ENCODE measurements at regions not wholly inside any gene's neighbourhood (a gene's known extent, or its start where the extent isn't known, plus 50 kb on each side); places are given as distances from the start of the nearest gene placed in this dataset.

DNA sequence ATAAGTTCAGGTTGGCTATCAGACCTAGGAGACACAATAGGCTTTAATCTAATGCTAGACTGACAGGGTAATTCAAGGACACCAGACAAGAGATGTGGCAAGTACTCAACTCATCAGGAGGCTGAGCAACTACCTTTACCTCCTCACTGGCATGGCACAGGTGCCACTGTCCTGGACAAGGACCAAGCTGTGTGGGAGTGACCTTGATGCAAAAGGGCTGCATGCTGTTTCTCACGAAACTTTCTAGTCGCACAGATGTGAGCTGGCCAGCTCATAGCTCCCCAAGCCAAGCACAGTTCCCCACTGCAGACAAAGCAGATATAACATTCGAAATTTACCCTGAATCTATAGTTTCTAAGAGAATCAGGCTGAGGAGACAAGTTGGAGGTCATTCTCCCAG is 207.6 kb upstream of the GHITM start:
- CTCF ChIA-PET = no interaction called here
- no peaks in the 10 kb centered on the region for H3K9me2 ChIP-seq (replicated peaks; ENCODE audit: low read length)
- H2AFZ ChIP-seq (ENCODE audit: low read length) = no peak overlapping the region
- H3K4me3 ChIP-seq (ENCODE audit: low read length) = no peak overlapping the region
- no peaks in the 10 kb centered on the region for H3K9me3 ChIP-seq (ENCODE audit: low read length)
- DNase-seq = no peak
- no TSS peak for BruUV-seq (replicated peaks)
- H3K36me3 ChIP-seq (ENCODE audit: low read depth, low read length) = no peaks in the 10 kb centered on the region
- H3K9ac ChIP-seq (ENCODE audit: low read length) = no peak overlapping the region
- H3K79me2 ChIP-seq (ENCODE audit: low read length) = no peaks in the 10 kb centered on the region
- no peaks in the 10 kb centered on the region for H3K27me3 ChIP-seq (ENCODE audit: low read length)
- intact Hi-C loops (cut with micrococcal nuclease) = no loop called here
- ATAC-seq = no peak
- no peak overlapping the region for H3K27ac ChIP-seq (ENCODE audit: low read length)
- no peaks in the 10 kb centered on the region for H4K20me1 ChIP-seq (ENCODE audit: low read length)
- POLR2A ChIA-PET (ENCODE audit: unreplicated experiment) = no interaction called here
- TF ChIP-seq EZH2phosphoT487 (IDR thresholded peaks at IDR 0.05; ENCODE audit: borderline replicate concordance, low read length) (no peak), EZH2 (IDR thresholded peaks at IDR 0.05; ENCODE audit: low read length, unreplicated experiment) (no peak)
- TF ChIP-seq, protein P1, sequence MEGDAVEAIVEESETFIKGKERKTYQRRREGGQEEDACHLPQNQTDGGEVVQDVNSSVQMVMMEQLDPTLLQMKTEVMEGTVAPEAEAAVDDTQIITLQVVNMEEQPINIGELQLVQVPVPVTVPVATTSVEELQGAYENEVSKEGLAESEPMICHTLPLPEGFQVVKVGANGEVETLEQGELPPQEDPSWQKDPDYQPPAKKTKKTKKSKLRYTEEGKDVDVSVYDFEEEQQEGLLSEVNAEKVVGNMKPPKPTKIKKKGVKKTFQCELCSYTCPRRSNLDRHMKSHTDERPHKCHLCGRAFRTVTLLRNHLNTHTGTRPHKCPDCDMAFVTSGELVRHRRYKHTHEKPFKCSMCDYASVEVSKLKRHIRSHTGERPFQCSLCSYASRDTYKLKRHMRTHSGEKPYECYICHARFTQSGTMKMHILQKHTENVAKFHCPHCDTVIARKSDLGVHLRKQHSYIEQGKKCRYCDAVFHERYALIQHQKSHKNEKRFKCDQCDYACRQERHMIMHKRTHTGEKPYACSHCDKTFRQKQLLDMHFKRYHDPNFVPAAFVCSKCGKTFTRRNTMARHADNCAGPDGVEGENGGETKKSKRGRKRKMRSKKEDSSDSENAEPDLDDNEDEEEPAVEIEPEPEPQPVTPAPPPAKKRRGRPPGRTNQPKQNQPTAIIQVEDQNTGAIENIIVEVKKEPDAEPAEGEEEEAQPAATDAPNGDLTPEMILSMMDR (conservative IDR thresholded peaks at IDR 0.05; ENCODE audit: low read depth, low read length) = no peak
- H3K4me2 ChIP-seq (ENCODE audit: low read length) = no peak overlapping the region
- no peaks in the 10 kb centered on the region for H3F3A ChIP-seq (ENCODE audit: low read length, unreplicated experiment)
- no peaks in the 10 kb centered on the region for H3K4me1 ChIP-seq (ENCODE audit: insufficient read depth, low read length)

DNA sequence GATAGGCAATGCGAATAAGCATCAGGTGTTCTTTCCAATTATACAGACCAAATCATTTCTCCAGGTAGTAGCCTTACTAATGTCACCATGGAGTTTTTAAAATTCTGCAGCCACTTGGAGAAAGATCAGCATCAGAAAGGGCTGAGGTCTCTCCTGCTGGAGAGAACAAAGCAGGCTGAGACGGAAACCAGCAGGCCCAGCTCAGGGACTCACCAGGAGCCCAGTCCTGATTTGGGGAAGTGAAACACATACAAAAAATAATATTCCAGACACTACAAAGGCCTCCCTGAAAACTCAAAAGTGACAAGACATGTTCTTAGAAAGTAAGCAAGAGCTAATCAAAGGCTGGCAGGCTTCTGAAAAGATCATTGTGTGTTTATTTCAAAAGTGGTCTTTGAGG is 207.1 kb upstream of the GHITM start:
- ChIA-PET POLR2A (ENCODE audit: unreplicated experiment) (no interaction called here), CTCF (no interaction called here)
- Histone ChIP-seq H3K79me2 (ENCODE audit: low read length) (no peaks in the 10 kb centered on the region), H3F3A (ENCODE audit: low read length, unreplicated experiment) (no peaks in the 10 kb centered on the region), H3K4me3 (ENCODE audit: low read length) (no peak overlapping the region), H3K27ac (ENCODE audit: low read length) (no peak overlapping the region), H3K9me2 (replicated peaks; ENCODE audit: low read length) (no peaks in the 10 kb centered on the region), H4K20me1 (ENCODE audit: low read length) (no peaks in the 10 kb centered on the region), H2AFZ (ENCODE audit: low read length) (no peak overlapping the region), H3K27me3 (ENCODE audit: low read length) (no peaks in the 10 kb centered on the region), H3K36me3 (ENCODE audit: low read depth, low read length) (no peaks in the 10 kb centered on the region), H3K4me1 (ENCODE audit: insufficient read depth, low read length) (no peaks in the 10 kb centered on the region), H3K9ac (ENCODE audit: low read length) (no peak overlapping the region), H3K4me2 (ENCODE audit: low read length) (no peak overlapping the region), H3K9me3 (ENCODE audit: low read length) (no peaks in the 10 kb centered on the region)
- TF ChIP-seq, protein P1 (conservative IDR thresholded peaks at IDR 0.05; ENCODE audit: low read depth, low read length) = no peak
- no peak for TF ChIP-seq EZH2phosphoT487 (IDR thresholded peaks at IDR 0.05; ENCODE audit: borderline replicate concordance, low read length)
- no peak for TF ChIP-seq EZH2 (IDR thresholded peaks at IDR 0.05; ENCODE audit: low read length, unreplicated experiment)
- no peak for ATAC-seq
- intact Hi-C loops (cut with micrococcal nuclease) = no loop called here
- no TSS peak for BruUV-seq (replicated peaks)
- DNase-seq = no peak

DNA sequence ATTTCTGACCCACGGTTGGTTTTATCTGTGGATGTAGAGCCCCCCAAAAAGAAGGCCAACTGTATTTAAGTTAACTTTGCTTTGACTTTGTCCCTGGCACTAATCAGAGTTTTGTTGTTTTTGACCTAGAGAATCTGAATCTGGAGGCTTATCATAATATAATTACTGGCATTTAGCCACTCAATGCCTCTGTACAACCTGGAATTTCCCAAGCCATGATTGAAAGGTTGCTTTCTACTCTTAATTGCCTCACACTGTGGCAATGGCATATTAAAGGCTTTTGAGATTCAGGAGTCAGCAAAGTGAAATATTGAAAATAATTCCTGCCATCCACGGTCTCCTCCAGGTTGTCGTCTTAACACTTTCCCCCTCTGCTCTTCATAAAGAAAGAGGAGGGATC is 205.2 kb upstream of the GHITM start:
- intact Hi-C loops (cut with micrococcal nuclease) = no loop called here

More for the DNA sequence above, 205.2 kb upstream of the GHITM start:
- Histone ChIP-seq H3K27ac (ENCODE audit: low read length) (no peak overlapping the region), H3K4me2 (ENCODE audit: low read length) (no peak overlapping the region), H3F3A (ENCODE audit: low read length, unreplicated experiment) (no peaks in the 10 kb centered on the region), H2AFZ (ENCODE audit: low read length) (no peak overlapping the region), H4K20me1 (ENCODE audit: low read length) (no peaks in the 10 kb centered on the region), H3K36me3 (ENCODE audit: low read depth, low read length) (no peaks in the 10 kb centered on the region), H3K4me3 (ENCODE audit: low read length) (no peak overlapping the region), H3K27me3 (ENCODE audit: low read length) (no peaks in the 10 kb centered on the region), H3K9me2 (replicated peaks; ENCODE audit: low read length) (no peaks in the 10 kb centered on the region), H3K9me3 (ENCODE audit: low read length) (no peaks in the 10 kb centered on the region), H3K79me2 (ENCODE audit: low read length) (no peaks in the 10 kb centered on the region), H3K9ac (ENCODE audit: low read length) (no peak overlapping the region), H3K4me1 (ENCODE audit: insufficient read depth, low read length) (no peaks in the 10 kb centered on the region)
- CTCF ChIA-PET = no interaction called here
- no TSS peak for BruUV-seq (replicated peaks)
- no peak for TF ChIP-seq EZH2phosphoT487 (IDR thresholded peaks at IDR 0.05; ENCODE audit: borderline replicate concordance, low read length)
- TF ChIP-seq EZH2 (IDR thresholded peaks at IDR 0.05; ENCODE audit: low read length, unreplicated experiment) = no peak
- TF ChIP-seq, protein P1 (conservative IDR thresholded peaks at IDR 0.05; ENCODE audit: low read depth, low read length) = no peak
- DNase-seq (no peak), ATAC-seq (no peak)
- POLR2A ChIA-PET (ENCODE audit: unreplicated experiment) = no interaction called here

Measured in PC-3 (cell line).